ENCODE measurements at regions not wholly inside any gene's neighbourhood (a gene's known extent, or its start where the extent isn't known, plus 50 kb on each side); places are given as distances from the start of the nearest gene placed in this dataset.
"Not testable (repeated sequence)": the region's sequence is repeated elsewhere in the genome, so short reads cannot be mapped to it uniquely, and the experiment has no call there.

DNA sequence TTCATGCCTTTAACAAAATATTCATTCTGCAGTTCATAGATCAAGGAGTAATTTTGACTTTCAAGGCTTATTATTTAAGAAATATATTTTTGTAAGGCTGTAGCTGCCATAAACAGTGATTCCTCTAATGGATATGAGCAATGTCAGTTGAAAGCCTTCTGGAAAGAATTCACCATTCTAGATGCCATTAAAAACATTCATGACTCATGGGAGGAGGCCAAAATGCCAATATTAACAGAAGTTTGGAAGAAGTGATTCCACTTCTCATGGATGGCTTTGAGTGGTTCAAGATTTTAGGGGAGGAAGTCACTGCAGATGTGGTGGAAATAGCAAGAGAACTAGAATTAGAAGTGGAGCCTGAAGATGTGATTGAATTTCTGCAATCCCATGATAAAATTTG lies 229.1 kb downstream of the DEPDC1B start:
- no peak for TF ChIP-seq ZFX (IDR thresholded peaks at IDR 0.05)
- TF ChIP-seq, protein P1, sequence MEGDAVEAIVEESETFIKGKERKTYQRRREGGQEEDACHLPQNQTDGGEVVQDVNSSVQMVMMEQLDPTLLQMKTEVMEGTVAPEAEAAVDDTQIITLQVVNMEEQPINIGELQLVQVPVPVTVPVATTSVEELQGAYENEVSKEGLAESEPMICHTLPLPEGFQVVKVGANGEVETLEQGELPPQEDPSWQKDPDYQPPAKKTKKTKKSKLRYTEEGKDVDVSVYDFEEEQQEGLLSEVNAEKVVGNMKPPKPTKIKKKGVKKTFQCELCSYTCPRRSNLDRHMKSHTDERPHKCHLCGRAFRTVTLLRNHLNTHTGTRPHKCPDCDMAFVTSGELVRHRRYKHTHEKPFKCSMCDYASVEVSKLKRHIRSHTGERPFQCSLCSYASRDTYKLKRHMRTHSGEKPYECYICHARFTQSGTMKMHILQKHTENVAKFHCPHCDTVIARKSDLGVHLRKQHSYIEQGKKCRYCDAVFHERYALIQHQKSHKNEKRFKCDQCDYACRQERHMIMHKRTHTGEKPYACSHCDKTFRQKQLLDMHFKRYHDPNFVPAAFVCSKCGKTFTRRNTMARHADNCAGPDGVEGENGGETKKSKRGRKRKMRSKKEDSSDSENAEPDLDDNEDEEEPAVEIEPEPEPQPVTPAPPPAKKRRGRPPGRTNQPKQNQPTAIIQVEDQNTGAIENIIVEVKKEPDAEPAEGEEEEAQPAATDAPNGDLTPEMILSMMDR (conservative IDR thresholded peaks at IDR 0.05) = no peak

DNA sequence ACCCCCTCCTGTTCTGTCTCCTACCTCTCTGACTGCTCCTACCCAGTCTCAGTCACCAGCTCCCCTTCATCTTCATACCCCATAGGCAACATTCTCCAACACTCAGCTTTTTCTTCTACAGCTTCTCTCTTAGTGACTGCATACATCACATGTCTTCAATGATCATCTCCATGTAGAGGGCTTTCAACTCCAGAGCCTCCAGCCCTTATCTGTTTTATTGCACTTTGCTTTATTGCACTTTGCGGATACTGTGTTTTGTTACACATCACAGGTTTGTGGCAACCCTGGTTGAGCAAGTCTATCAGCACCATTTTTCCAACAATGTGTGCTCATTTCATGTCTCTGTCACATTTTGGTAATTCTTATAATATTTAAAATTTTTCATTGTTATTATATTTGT lies 230.7 kb downstream of the DEPDC1B start:
- TF ChIP-seq ZFX (IDR thresholded peaks at IDR 0.05) = no peak
- TF ChIP-seq, protein P1 (conservative IDR thresholded peaks at IDR 0.05) = no peak
- H3K27ac ChIP-seq = no peak overlapping the region

More for the DNA sequence above, 229.1 kb downstream of the DEPDC1B start:
- H3K27ac ChIP-seq = no peak overlapping the region

DNA sequence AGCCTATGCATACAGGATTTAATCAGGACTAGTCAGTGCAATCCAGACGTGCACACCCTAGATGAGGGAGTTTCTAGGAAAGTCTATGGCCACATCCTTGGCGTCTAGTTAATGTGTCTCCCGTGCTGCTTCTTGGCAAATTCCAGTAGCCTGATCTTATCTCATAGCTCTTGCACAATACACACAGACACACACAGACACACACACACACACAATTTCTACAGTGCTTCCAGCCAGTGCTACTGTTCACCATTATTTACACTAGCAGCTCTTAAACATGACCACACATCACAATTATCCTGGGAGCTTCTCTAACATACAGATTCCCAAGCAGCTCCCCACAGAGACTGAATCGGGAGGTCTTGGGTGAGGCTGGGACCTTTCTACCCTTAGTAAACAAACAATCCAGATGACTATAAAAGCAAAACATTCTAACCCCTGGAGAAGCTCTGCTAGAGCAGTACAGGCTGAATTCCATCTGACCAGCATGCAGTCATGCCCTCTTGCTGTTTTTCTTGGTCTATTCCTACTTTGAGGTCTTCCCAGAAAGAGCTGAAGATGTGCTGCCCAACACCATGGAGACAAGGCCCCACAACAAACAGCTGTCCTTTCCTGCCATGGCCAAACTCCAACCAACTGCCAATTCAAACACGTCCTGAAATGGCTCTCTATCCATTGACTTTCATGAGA lies 236.6 kb downstream of the DEPDC1B start:
- H3K27ac ChIP-seq = no peak overlapping the region
- TF ChIP-seq ZFX (IDR thresholded peaks at IDR 0.05) = no peak
- TF ChIP-seq, protein P1 (conservative IDR thresholded peaks at IDR 0.05) = no peak

DNA sequence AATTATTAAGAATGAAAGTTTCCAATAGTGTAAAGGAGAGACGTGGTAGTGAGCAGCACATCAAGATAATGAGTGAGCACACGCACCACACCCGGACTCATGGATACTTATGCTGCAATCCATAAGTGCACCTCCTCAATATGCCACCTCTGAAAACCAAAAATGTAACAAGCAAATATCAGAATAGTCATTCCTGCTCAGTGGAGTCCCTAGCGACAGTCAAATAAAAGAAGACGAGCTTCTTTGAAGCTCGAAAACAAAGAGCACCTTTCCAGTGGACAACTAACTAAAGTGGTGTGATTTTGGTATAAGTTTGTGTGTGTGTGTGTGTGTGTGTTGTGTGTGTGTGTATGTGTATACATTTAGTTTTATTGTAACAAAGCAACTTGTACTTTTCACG lies 241.3 kb downstream of the DEPDC1B start:
- no peak for TF ChIP-seq ZFX (IDR thresholded peaks at IDR 0.05)
- TF ChIP-seq, protein P1 (conservative IDR thresholded peaks at IDR 0.05) = no peak
- H3K27ac ChIP-seq = no peak overlapping the region

DNA sequence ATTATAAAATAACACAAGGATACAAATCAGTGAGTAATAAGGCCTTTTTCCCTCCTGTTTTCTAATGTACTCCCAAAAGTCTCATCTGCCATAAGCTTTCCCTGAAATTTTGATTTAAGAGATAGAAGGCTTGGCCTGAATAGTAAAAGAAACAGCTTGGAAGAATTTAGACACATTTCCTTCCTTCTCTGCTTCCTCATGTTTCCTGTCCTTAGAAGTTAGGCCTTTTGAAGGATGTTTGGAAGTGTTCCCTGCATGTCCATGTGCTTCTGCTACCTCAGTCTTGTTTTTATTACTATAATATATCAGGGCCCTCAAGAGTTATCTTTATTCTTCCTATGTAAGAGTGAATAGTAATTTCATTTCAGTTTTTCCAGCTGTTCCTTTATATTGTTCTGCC lies 242.7 kb downstream of the DEPDC1B start:
- no peak overlapping the region for H3K27ac ChIP-seq
- TF ChIP-seq ZFX (IDR thresholded peaks at IDR 0.05) = no peak
- TF ChIP-seq, protein P1 (conservative IDR thresholded peaks at IDR 0.05) = no peak

DNA sequence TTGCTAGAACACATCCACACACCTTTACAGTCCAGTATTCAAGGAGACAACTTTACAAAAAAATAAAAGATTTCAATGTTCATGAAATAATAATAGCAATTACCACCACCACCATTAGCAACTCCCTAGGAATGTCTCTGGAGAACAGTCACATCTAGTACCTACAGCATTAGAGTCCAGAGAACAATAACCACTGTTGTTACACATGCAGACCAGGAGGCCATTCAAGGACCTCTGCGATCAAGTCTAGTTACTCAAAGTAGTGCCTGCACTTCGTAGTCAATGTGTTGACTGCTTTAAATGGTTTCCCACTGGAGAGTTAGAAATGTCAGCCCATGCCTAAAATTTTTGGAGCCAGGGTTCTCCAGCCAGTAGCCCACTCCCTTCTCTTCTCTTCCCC lies 244.4 kb downstream of the DEPDC1B start:
- TF ChIP-seq ZFX (IDR thresholded peaks at IDR 0.05) = no peak
- TF ChIP-seq, protein P1 (conservative IDR thresholded peaks at IDR 0.05) = no peak
- H3K27ac ChIP-seq = no peak overlapping the region

DNA sequence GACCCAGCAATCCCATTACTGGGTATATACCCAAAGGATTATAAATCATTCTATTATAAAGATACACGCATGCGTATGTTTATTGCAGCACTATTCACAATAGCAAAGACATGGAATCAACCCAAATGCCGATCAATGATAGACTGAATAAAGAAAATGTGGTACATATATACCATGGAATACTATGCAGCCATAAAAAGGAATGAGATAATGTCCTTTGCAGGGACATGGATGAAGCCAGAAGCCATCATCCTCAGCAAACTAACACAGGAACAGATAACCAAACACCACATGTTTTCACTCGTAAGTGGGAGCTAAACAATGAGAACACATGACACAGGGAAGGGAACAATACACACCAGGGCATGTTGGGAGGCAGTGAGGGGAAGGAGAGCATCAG lies 245.7 kb downstream of the DEPDC1B start:
- not testable (repeated sequence) for H3K27ac ChIP-seq

Data from C4-2B (cell line).